Activated CD8-positive, alpha-beta T cell treated with anti-CD3 and anti-CD28 coated beads for 36 hours (primary cell): ENCODE measurements at regions not wholly inside any gene's neighbourhood (a gene's known extent, or its start where the extent isn't known, plus 50 kb on each side); places are given as distances from the start of the nearest gene placed in this dataset.

Experiments
- ATAC-seq: fragments of 200-7000 bp; cut with Tn5 transposase; one replicate; pipeline ENCODE4 v1.10.0; 2021; ENCODE audit warnings: mild to moderate bottlenecking, moderate library complexity
- CTCF ChIA-PET: fragments of 350-600 bp; sonication (Branson Sonifier 250); formaldehyde crosslinking; loops from one replicate; lab custom pipeline; 2021; ENCODE audit warnings: antibody characterized with exemption; lab: Charles Lee
- POLR2A ChIA-PET: fragments of 350-600 bp; sonication (Branson Sonifier 250); formaldehyde crosslinking; loops from one replicate; lab custom pipeline; 2021; ENCODE audit warnings: antibody characterized with exemption; lab: Charles Lee
- DNase-seq: peaks from one replicate; pipeline ENCODE4 v3.0.0-alpha.2; 2020
- H3K27ac Mint-ChIP-seq: one replicate; pipeline ENCODE4 v1.8.0; 2021; ENCODE audit warnings: mild to moderate bottlenecking, mixed read lengths
- H3K27me3 Mint-ChIP-seq: one replicate; pipeline ENCODE4 v1.8.0; 2021; ENCODE audit warnings: mixed read lengths
- H3K36me3 Mint-ChIP-seq: one replicate; pipeline ENCODE4 v1.8.0; 2021; ENCODE audit warnings: low read depth, mixed read lengths
- H3K4me1 Mint-ChIP-seq: one replicate; pipeline ENCODE4 v1.8.0; 2021; ENCODE audit warnings: low read depth, mixed read lengths
- H3K4me3 Mint-ChIP-seq: one replicate; pipeline ENCODE4 v1.8.0; 2021; ENCODE audit warnings: mild to moderate bottlenecking, moderate library complexity, mixed read lengths
- H3K9me3 Mint-ChIP-seq: one replicate; pipeline ENCODE4 v1.8.0; 2021; ENCODE audit warnings: mixed read lengths
- CTCF ChIP-seq: fragments of 200-600 bp; IDR thresholded peaks from one replicate; pipeline ENCODE4 v1.8.0; 2022; ENCODE audit warnings: antibody characterized with exemption, mild to moderate bottlenecking
- intact Hi-C: fragments of 100-400 bp; cut with micrococcal nuclease; formaldehyde crosslinking; loops from one replicate; pipeline ENCODE4 v1.10.0; 2022

GRCh38 chr2:236971919-236972381 lies 113.7 kb upstream of the COPS8 start:
- H3K27me3 Mint-ChIP-seq = no peaks in the 10 kb centered on the region
- no peak overlapping the region for H3K4me3 Mint-ChIP-seq
- intact Hi-C loops = no loop called here
- H3K36me3 Mint-ChIP-seq = no peaks in the 10 kb centered on the region
- no peaks in the 10 kb centered on the region for H3K9me3 Mint-ChIP-seq
- POLR2A ChIA-PET = no interaction called here
- no peak for ATAC-seq
- CTCF ChIA-PET = no interaction called here
- no peak for DNase-seq
- H3K4me1 Mint-ChIP-seq = peaks cover 44% of the 10 kb centered on the region
- no peak overlapping the region for H3K27ac Mint-ChIP-seq
- no peak for TF ChIP-seq CTCF

GRCh38 chr2:236972491-236973342 lies 113.0 kb upstream of the COPS8 start:
- intact Hi-C loops = no loop called here
- TF ChIP-seq CTCF = no peak
- peaks cover 38% of the 10 kb centered on the region for H3K4me1 Mint-ChIP-seq
- ChIA-PET POLR2A (interaction anchor here (1.0 kb wide), 1 partner anchor 15 kb away, joined by 4 read pairs; no protein-coding TSS in a partner anchor), CTCF (no interaction called here)
- H3K4me3 Mint-ChIP-seq = no peak overlapping the region
- DNase-seq (no peak), ATAC-seq (no peak)
- H3K9me3 Mint-ChIP-seq = no peaks in the 10 kb centered on the region
- peak overlapping the region; percentile 1 for H3K27ac Mint-ChIP-seq
- H3K36me3 Mint-ChIP-seq = no peaks in the 10 kb centered on the region
- H3K27me3 Mint-ChIP-seq = no peaks in the 10 kb centered on the region

DNA sequence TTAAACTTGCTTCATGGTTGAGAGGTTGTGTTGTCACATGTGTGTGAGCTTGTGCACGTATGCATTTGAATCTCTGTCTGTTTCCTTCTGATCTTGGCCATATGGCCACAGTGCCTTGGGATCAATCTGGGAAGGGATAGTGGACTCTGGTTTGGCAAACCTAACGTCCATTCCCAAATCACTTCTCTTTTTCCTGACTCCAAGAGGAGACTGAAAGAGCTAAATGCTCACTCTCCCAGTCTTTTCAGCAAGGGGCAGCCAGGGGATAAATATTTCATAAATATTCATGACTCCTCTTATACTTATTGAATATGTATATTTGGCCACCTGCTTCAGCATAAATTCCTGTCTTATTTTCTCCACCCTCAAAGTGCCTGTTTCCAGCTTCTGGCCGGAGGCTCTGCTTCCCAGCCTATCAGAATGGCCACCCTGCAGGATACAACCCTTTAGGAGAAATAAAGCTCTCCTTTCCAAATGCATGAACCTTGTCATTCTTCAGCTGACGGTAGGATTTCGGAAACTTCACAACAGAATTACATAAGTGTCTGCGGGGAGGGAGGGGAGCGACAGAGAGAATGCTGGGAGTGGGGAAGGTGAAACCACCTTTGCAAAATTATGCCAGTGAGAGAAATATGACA lies 112.2 kb upstream of the COPS8 start:
- H3K27ac Mint-ChIP-seq = no peak overlapping the region
- H3K9me3 Mint-ChIP-seq = no peaks in the 10 kb centered on the region
- H3K27me3 Mint-ChIP-seq = no peaks in the 10 kb centered on the region
- intact Hi-C loops = no loop called here
- ChIA-PET POLR2A (interaction anchor here (1.0 kb wide), 1 partner anchor 16 kb away, joined by 4 read pairs; no protein-coding TSS in a partner anchor), CTCF (no interaction called here)
- no peak for DNase-seq
- H3K36me3 Mint-ChIP-seq = no peaks in the 10 kb centered on the region
- H3K4me1 Mint-ChIP-seq = peaks cover 30% of the 10 kb centered on the region
- no peak for ATAC-seq
- TF ChIP-seq CTCF = no peak
- H3K4me3 Mint-ChIP-seq = no peak overlapping the region

- ATAC-seq (no peak), DNase-seq (no peak)
- intact Hi-C loops = no loop called here
- Mint-ChIP-seq H3K4me3 (no peak overlapping the region), H3K9me3 (no peaks in the 10 kb centered on the region), H3K36me3 (no peaks in the 10 kb centered on the region), H3K4me1 (peaks cover 23% of the 10 kb centered on the region), H3K27ac (no peak overlapping the region), H3K27me3 (no peaks in the 10 kb centered on the region)
- ChIA-PET CTCF (no interaction called here), POLR2A (no interaction called here)
- no peak for TF ChIP-seq CTCF
These were observed 111.5 kb upstream of the COPS8 start for GRCh38 chr2:236974148-236974547.

- intact Hi-C loops = no loop called here
- H3K9me3 Mint-ChIP-seq = no peaks in the 10 kb centered on the region
- no peaks in the 10 kb centered on the region for H3K36me3 Mint-ChIP-seq
- peaks cover 17% of the 10 kb centered on the region for H3K4me1 Mint-ChIP-seq
- POLR2A ChIA-PET = no interaction called here
- CTCF ChIA-PET = no interaction called here
- DNase-seq (no peak), ATAC-seq (no peak)
- no peak overlapping the region for H3K27ac Mint-ChIP-seq
- H3K4me3 Mint-ChIP-seq = no peak overlapping the region
- TF ChIP-seq CTCF = no peak
- H3K27me3 Mint-ChIP-seq = no peaks in the 10 kb centered on the region
These were observed 110.9 kb upstream of the COPS8 start for GRCh38 chr2:236974752-236975151.
